GM18502 (cell line): ENCODE measurements at regions not wholly inside any gene's neighbourhood (a gene's known extent, or its start where the extent isn't known, plus 50 kb on each side); places are given as distances from the start of the nearest gene placed in this dataset.

Experiments
- ATAC-seq: cut with Tn5 transposase; IDR thresholded peaks from one replicate; pipeline ENCODE4 v1.9.1; 2021; ENCODE audit warnings: mild to moderate bottlenecking; ENCODE audit not compliant: unreplicated experiment, poor library complexity

DNA sequence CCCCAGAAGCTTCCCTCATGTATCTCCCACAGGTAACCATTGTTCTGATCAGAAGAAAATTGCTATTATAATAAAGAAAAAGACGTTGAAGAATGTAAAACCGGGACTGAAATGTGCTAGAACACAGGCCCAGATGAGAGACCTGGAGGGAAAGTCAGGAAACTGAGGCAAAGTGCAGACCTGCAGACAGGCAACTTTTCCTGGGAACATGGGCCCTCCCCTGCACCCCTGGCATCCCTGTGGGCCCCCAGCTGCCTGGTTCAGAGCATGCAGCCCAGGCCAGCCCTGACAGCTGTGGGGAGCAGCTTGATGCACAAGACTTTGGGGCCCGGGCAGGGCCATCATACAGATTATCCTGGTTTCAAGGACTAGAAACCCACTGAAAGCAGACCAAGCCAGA, 212.2 kb downstream of the CDC5L start:
- no peak for ATAC-seq

DNA sequence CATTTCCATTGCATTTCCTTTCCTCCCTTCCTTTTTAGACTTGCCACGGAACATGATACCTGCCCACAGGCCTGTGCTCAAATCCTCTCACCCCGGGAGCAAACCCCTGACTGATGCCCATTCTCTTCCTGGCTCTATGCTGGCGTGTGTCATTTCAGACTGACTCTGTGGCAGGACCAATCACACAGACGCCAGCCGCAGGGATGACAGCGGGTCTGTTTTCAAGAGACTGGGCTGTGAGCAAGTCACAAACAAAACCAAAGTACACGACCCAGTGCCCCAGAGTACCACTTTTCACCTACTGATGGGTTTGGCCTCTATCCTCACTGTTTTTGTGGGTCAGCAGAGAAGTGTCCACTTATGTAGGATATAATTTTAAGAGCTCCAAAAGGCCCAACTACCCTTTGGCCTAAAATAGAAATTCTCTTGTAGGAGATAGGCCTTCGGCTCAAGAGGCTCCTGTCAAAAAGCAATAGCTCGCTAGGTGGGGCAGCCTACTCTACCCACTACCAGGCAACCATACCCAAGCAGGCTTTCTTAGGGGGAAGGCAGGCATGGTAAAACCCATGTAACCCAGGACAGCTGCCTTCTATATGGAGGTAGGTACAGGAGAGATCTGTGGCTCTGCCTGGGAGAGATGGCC, 215.7 kb downstream of the CDC5L start:
- no peak for ATAC-seq

DNA sequence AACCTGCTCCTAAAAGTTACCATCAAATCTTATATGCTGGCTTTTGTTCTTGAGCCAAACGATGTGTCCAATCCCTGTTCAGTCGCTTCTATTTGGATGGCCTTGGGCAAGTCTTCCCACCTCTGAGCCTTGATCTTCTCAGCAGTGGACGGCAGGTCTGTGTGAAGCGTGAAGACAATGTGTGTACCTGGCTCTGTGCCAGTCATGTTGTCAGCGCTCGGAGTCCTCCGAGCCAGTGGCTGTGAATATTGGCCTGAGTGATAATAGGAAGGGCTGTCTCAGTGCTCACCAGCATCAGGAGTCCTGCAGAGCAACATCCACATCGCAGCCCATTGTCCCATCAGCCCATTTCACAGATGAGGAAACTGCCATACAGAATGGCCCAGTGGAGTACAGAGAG, 219.0 kb downstream of the CDC5L start:
- ATAC-seq, result no peak

DNA sequence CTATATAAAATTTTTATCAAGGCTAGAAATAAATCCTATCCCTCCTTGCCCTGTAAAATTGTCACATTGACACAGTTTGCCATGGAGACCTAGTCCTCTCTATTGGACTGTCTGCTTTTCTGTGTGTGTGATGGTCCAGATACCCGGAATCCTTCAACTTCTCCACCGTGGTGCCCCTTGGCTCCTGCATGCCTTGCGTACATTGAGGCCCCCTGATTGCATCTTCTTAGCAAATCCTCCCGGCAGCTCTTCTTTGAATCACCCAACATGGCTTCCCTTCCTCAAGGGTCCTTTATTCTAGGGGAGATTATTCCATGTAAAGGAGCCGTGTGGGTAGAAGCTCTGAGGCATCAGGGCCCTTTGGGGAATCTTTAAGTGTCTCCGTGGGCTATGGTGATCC, 219.5 kb downstream of the CDC5L start:
- ATAC-seq, result no peak

DNA sequence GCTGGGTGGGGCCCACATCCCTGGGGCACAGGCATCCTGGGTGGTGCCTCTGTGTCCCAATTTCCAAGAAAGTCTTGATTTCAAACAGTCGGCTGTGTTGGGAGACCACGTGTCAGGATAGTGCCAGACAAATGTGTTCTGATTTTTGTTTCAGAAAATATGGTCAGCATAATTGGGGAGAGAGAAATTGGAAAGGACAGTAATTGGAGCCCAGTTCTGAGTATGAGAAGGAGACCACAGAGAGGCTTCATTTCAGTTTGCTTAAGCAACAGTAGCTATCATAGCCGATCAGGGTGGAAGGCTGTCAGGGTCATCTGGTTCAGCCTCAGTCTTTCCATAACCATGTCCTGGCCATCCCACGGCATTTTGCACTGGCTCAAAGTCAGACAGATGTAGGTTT, 220.7 kb downstream of the CDC5L start:
- no peak for ATAC-seq

DNA sequence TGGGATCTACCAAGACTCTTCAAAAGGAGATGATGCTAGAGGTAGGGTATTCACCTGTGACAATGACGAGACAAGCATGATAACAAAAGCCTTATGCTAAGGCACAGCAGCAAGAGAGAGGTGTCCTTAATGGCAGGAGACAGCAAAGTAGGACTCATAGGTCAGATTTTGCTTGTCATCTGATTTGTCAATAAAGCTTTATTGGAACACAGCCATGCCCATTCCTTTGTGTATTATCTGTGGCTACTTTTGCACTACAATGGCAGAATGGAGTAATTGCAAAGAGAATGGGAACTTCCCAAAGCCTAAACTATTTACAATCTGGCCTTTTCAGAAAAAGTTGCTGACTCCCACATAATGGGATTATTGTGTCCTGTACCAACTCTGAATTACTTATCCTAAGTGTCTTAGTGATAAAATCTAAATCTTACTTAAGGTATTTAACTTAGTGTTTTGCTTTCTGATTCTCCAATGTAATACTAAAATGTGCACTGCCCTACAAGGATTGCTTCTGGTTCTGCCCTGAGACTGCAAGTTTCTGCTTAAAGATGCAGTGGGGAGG, 221.6 kb downstream of the CDC5L start:
- no peak for ATAC-seq

DNA sequence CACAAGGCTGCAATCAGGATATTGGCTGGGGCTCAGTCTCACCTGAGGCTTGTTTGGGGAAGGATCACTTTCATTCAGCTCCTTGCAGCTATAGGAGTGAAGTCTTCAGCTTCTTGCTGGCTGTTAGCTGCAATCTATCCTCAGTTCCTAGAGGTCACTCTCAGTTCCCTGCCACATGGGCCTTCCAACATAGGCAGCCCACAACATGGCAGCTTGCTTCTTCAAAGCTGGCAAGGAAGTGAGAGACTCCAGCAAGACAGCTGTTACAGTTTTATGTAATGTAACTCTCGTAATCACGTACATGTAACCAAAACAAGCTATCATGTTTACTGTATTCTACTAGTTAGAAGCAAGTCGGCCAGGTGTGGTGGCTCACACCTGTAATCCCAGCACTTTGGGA, 226.9 kb downstream of the CDC5L start:
- ATAC-seq, result no peak

DNA sequence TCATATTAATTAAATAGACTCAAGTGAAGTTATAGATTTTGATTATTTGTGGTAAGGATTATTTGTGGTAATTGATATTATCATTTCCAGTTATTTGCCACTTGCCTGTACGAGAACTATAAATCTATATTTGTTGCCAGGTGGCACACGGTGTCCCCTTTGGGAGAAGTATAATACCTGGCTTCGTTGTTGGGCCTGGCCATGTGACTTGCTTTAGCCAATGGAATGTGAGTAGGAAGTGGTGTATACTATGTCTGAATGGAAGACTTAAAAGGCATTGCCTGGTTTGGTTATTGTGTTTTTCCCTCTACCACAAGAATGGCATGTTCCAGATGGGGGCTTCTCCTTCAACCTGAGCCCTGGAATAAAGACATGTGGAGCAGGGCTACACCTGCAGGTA, 228.1 kb downstream of the CDC5L start:
- no peak for ATAC-seq

DNA sequence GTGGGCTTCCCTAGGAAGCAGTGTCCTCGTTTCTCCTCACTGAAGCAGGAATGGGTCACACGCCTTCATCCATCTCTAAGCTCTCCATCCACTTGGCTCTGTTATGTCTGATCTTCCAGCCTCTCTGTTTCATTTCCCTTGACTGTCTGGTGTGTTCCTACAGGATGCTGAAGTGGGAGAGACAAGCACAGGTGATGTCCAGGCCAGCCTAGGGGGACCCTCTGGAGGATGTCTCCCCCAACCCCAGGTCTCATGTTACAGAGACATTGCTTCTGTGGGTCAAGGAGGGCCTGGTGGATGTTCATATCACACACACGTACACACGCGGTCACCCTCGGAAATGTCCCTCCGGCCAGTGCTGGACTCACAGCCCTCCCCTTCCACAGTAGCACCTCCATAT, 229.9 kb downstream of the CDC5L start:
- ATAC-seq, result no peak

DNA sequence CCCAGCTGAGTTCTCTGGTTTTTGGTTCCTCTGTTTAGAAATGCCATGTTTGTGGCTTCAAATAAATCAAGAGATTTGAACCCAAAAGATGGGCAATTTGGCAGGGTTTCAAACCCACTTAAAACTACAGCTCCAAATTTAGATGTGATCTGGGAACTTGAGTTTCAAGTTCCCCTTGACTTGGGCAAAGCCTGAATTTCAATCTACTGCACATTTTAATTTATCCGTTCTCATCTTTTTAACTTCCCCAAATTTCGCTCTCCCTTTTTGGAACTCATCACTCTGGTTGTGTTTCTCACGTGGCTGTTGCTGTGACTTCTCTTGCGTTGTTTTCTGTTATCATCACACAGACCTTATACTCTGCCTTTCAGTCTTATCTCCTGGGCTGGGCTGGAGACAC, 230.9 kb downstream of the CDC5L start:
- ATAC-seq, result no peak

DNA sequence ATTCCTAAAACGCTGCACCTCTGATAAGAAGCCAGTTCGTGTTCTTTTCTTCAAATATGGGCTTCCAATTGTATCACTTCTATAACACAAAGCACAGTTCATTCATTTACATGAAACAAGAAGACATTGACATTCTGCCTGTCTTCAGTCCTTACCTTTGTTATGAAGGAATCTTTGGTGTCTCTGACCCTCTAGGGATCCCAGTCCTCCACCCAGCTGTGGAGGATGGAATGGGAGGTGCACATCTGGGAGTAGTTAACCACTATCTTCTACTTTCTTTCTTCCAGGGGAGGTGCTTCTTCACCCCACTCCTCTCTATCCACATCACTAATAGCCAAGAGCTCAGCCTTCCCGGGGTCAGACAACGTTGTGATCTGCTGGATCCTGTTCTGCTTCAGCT, 233.4 kb downstream of the CDC5L start:
- no peak for ATAC-seq

DNA sequence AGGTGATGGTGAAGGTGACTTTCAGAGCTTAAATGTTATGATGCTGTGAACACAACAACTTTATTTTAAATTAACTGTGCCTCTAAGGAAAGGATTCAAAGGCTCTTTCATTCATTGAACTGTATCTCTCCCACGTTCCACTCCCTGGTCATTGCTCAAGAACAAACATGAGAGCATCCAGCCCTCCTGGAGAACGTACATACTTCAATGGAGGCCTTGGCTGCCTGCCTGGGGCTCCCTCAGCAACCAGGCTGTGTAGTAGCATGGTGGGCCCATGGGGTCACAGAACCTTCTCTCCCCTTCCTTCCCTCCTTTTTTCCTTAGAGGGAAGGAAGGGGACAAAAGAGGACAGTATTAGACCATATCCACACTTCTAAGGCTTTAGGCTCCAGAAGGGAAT, 234.3 kb downstream of the CDC5L start:
- ATAC-seq, result no peak

DNA sequence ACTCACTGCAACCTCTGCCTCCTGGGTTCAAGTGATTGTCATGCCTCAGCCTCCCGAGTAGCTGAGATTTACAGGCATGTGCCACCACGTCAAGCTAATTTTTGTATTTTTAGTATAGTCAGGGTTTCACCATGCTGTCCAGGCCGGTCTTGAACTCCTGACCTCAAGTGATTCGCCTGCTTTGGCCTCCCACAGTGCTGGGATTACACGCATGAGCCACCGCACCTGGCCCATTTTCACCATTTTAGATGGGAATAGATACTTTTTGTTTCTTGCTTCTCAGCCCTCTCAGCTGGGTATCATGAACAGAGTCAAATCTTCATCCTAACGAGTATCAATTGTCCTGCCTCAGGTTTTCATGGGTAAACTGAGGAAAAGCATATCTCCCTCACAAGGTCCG, 235.0 kb downstream of the CDC5L start:
- no peak for ATAC-seq

DNA sequence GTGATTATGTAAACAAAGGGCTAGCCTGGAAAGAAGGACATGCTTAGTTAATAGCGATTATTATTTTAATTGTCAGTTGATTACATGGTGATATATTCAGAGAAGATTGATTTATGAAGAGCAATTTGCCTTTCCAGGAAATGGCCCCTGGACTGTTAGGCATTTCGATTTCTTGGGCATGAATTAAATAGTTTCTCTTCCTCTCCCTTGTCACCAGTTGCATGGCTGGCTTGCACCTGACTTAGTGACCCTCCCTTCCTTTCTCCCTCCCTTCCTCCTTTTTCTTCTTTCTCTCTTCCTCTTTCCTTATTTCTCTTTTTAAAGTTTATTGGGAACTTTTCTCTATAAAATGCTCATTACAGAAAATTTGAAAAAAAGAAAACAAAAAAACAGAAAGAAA, 235.4 kb downstream of the CDC5L start:
- ATAC-seq, result no peak

DNA sequence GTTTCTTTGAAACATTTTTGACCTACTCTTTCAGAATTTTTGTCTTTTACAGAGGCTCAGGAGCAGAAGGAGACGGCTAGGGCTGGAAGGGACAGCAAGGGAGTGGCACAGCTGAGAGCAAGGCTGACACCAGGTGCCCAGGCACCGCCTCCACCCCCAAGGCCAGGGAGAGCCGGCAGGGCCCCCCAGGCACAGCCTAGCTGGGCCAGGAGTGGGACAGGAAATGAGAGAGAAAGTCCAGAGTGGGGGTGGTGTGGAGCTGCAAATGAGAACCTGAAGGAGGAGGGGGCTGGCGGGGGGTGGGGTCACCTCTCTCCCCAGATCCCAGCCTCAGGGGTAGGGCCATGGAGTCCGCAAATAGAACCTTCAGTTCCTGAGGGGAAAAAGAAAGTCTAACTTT, 236.7 kb downstream of the CDC5L start:
- no peak for ATAC-seq

DNA sequence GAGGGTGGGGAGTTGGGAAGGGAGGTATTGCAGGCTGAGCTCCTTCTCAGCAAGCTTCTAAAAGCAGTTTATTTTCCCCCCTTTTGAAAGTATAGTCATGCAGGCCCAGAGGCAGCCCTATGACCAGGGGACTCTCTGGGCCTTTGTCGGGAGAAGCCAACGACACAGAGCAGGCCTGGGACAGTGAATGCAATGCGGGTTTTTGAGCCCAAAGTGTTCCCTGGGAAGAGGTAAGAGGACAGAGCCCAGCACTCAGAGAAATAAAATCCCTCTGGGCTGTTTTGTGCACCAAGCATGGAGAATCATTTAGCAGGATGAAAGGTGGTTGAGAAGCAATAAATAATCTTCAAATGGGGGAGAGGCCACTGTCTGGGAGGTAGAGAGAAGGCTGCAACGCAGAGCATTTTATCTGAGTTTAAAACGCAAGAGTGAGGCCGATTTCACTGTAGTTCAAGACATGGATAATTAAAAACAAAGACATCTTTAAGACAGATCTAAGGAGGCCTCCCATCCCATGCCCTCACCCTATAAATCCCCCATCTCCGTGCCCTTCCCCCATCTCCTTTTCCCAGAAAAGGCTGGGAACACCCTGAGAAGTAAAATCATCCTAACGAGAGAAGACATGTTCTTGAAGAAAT, 237.5 kb downstream of the CDC5L start:
- no peak for ATAC-seq

DNA sequence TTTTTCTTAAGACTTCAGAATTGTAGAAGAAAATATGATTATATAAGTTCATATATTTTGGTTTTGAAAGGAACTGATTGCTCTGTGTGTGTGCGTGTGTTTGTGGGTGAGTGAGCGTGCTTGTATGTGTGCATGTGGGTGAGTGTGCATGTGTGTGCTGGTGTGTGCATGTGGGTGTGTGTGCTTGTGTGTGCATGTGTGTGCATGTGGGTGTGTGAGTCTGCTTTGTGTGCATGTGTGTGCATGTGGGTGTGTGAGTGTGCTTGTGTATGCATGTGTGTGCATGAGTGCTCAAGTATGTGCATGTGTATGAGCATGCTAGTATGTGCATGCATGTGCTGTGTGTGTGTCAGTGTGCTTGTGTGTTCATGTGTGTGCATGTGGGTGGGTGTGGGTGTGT, 238.5 kb downstream of the CDC5L start:
- ATAC-seq, result no peak

DNA sequence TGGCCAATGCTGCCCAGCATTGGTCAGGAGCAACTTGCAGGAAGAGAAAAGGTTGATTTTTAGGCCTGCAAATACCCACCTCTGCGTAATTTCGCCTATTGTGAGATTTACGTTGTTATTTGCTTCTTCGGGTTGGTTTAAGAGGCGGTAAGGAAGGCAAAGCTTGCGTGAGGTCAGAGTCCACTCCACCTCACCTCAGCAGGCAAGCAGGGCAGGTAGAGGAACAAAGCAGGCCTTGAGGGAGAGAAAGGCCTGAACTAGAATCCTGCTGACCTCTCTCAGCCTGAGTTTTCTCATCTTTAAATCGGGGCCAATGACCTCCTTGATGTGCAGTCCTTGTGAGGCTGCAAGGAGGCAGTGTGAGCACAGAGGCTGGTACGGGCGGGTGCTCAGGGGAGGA, 239.1 kb downstream of the CDC5L start:
- ATAC-seq, result no peak

DNA sequence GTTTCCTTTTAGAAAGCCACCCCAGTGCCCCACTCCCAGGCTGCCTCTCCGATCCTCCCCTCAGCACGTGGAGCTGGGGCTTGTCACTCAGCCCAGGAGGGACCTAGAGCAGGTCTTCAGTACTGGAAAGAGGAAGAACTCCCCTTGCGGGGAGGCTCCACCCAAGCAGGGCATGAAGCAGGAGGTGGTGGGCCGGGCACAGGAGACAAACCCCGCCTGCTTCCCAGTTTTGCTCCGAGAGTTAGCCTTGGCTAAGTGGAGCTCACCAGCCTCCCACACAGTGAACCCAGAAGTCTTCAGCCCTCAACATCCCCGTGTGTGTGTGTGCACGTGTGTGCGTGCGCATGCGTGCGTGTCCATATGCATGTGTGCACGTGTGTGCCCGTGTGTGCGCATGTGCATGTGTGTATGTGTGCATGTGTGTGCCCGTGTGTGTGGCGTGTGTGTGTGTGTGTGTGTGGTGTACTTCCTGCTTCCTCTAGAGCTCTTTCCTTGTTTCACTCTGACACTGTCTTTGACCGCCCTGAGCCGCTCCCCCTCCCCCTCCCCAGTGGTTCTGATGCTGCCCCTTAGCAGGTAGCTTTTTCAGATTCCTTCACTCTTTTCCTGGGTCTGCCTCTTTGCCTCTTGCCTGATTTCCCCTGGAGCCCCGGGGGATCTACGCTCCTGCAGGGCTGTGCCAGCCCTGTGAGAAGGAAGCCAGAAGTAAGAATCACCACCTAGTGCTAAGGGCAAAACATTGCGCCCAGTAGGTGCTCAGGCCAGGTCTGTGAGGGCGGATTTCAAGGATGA, 239.8 kb downstream of the CDC5L start:
- ATAC-seq, result no peak

DNA sequence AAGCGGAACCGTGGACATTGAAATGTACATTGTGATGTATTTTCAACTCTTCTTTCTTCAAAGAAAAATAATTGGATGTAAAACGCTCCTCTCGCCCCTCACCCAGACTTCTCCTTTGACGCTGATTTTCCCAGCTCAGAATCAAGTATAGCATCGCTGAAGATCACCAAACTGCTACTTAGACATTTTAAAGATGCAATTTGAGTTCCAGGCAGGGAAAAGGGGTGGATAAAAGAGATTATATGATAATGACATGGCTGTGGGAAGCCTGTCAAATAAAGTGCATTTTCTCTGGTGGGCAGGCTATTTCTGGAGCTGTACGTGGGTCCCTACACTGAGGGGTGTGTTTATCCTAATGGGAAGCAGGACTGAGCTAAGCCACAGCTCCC, 240.4 kb downstream of the CDC5L start:
- ATAC-seq, result no peak

DNA sequence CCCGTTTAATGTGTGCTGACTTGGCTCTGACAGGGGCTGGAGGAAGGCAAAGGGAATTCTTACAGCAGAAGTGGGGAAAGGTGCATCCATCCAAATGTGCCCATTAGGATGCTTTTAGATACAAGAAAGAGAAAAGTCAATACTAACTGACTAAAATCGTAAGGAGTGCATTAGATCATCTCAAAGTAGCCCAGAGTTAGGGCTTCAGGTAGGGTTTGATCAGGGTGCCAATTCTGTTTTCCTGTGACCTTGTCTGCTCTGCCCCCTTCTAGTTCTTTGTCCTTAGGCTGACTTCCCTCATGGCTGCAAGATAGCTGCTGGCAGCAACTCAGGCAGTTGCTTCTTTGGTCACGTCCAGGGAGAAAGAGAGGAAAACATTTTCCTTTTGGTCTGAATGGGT, 240.8 kb downstream of the CDC5L start:
- no peak for ATAC-seq
